Stomach (tissue), 8 donors: ENCODE measurements at regions not wholly inside any gene's neighbourhood (a gene's known extent, or its start where the extent isn't known, plus 50 kb on each side); places are given as distances from the start of the nearest gene placed in this dataset.
"Not testable (repeated sequence)": the region's sequence is repeated elsewhere in the genome, so short reads cannot be mapped to it uniquely, and the experiment has no call there.

Experiments used
- DNase-seq, 2 donors: peaks; one replicate each; pipeline versions ENCODE4 v3.0.0 to v3.0.0-alpha.2; 2013 to 2019
- H3K27ac ChIP-seq, 5 donors: fragments of 200-600 bp in 4 of 5; sonication (generic) in 4 of 5; one replicate each; pipeline ENCODE4 v1.5.1; 2013 to 2019; ENCODE audit warnings: mild to moderate bottlenecking in 1 of 5, moderate library complexity in 1 of 5
- H3K27me3 ChIP-seq, 3 donors: fragments of 200-600 bp; sonication (generic); one replicate each; pipeline ENCODE4 v1.5.1; 2017 to 2019; ENCODE audit warnings: mixed run types in 1 of 3
- H3K36me3 ChIP-seq, 4 donors: fragments of 200-600 bp; sonication (generic); 1 replicate in 3 of 4; 2 replicates in 1 of 4; pipeline ENCODE4 v1.5.1; 2016 to 2019
- H3K4me1 ChIP-seq, 4 donors: fragments of 200-600 bp; sonication (generic); one replicate each; pipeline ENCODE4 v1.5.1; 2016 to 2019
- H3K4me3 ChIP-seq, 4 donors: fragments of 200-600 bp; sonication (generic) in 3 of 4; one replicate each; pipeline ENCODE4 v1.5.1; 2016 to 2019; ENCODE audit warnings: mild to moderate bottlenecking in 1 of 4
- H3K9me3 ChIP-seq, 4 donors: fragments of 200-600 bp; sonication (generic); one replicate each; pipeline ENCODE4 v1.5.1; 2016 to 2019
- CTCF ChIP-seq, 7 experiments: fragments of 450-650 bp in 4 of 7; fragments of 200-600 bp in 3 of 7; sonication (generic) in 3 of 7; IDR thresholded peaks; one replicate each; pipeline ENCODE4 v1.5.1; 2016 to 2019; ENCODE audit warnings: antibody characterized with exemption in 7 of 7, control low read depth in 2 of 7, mild to moderate bottlenecking in 1 of 7
- EP300 ChIP-seq: sonication (generic); formaldehyde crosslinking; IDR thresholded peaks from one replicate; pipeline ENCODE4 v1.6.1; 2017; ENCODE audit warnings: antibody characterized with exemption
- POLR2A ChIP-seq, 4 donors: fragments of 450-650 bp; IDR thresholded peaks; one replicate each; pipeline ENCODE4 v1.6.1; 2016; ENCODE audit warnings: antibody characterized with exemption in 4 of 4, control low read depth in 2 of 4, mild to moderate bottlenecking in 1 of 4, moderate library complexity in 1 of 4
- POLR2AphosphoS5 ChIP-seq, 3 donors: sonication (generic); formaldehyde crosslinking; IDR thresholded peaks; one replicate each; pipeline ENCODE4 v1.6.1; 2016; ENCODE audit warnings: antibody characterized with exemption in 3 of 3
- WGBS, 5 donors: extraction: QIAGEN DNeasy Blood & Tissue Kit in 3 of 5; methylation state at CpG; one replicate each; pipeline versions ENCODE4 v1.1.5 to v1.1.7; 2013 to 2018; 5-methylcytosine and 5-hydroxymethylcytosine counted together
- intact Hi-C: fragments of 100-400 bp; cut with DNase I; formaldehyde crosslinking; loops from one replicate; pipeline ENCODE4 v1.15.1; 2023; ENCODE audit warnings: low total_unique reads
- donor health status: healthy with polysubstance abuse.
- donor health status: Bipolar disorder and iron deficiency.
- donor health status: healthy.

DNA sequence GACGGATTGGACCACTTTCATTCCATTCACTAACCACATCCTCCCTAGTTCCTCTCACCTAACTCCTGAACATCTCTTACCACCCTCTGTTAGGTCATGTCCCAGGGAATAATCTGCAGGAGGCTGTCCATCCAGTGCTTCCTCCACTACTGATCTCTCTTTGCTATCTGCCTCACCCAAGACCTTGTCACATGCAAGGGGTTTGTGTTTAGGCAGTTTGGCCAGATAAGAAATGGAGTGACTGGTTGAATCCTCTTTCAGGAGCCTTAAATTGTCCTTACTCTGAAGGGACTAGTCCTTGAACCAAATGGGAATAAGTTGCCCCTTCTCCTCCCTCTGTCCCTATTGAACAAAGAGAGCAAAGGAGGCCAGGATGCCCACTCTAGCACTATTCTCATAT, 249.2 kb upstream of the BTG1 start:
- Histone ChIP-seq H3K4me1 (peaks cover 0 to 9% (median 0%) of the 10 kb centered on the region in 4 donors), H3K9me3 (peaks cover 0 to 19% (median 14%) of the 10 kb centered on the region in 4 donors), H3K4me3 (no peak overlapping the region), H3K27ac (no peak overlapping the region), H3K27me3 (no peaks in the 10 kb centered on the region), H3K36me3 (no peaks in the 10 kb centered on the region)
- intact Hi-C loops = no loop called here
- WGBS, 5 donors = 89 to 100% (median 95%) methylated on average over 1 of the region's 1 CpG
- no peak for DNase-seq
- TF ChIP-seq CTCF (IDR thresholded peaks at IDR 0.05) (no peak), POLR2A (IDR thresholded peaks at IDR 0.05) (no peak), EP300 (no peak), POLR2AphosphoS5 (IDR thresholded peaks at IDR 0.05) (no peak)

- no peak overlapping the region for H3K4me3 ChIP-seq
- H3K27me3 ChIP-seq = no peaks in the 10 kb centered on the region
- WGBS, 5 donors = 90 to 99% (median 98%) methylated on average over 7 of the region's 7 CpGs
- H3K36me3 ChIP-seq = no peaks in the 10 kb centered on the region
- intact Hi-C loops = no loop called here
- TF ChIP-seq CTCF (IDR thresholded peaks at IDR 0.05) (no peak), POLR2AphosphoS5 (IDR thresholded peaks at IDR 0.05) (no peak), POLR2A (IDR thresholded peaks at IDR 0.05) (no peak), EP300 (no peak)
- H3K27ac ChIP-seq = no peak overlapping the region
- peaks cover 0 to 19% (median 14%) of the 10 kb centered on the region in 4 donors for H3K9me3 ChIP-seq
- no peaks in the 10 kb centered on the region for H3K4me1 ChIP-seq
- no peak for DNase-seq
Observed at GRCh38 chr12:92393504-92393903, 247.9 kb upstream of the BTG1 start.

- H3K36me3 ChIP-seq, DNase-seq, H3K27ac ChIP-seq, intact Hi-C loops, H3K4me1 ChIP-seq, H3K4me3 ChIP-seq, H3K27me3 ChIP-seq: not testable (repeated sequence)
- WGBS, 5 donors = 94 to 100% (median 100%) methylated on average over 1 of the region's 1 CpG
- peaks cover 0 to 19% (median 14%) of the 10 kb centered on the region in 4 donors for H3K9me3 ChIP-seq
Observed at GRCh38 chr12:92391726-92392125, 246.1 kb upstream of the BTG1 start.

GRCh38 chr12:92389466-92389865, 243.8 kb upstream of the BTG1 start:
- intact Hi-C loops = no loop called here
- DNase-seq = no peak
- WGBS, 5 donors = 42 to 63% (median 59%) methylated on average over 3 of the region's 3 CpGs

More at GRCh38 chr12:92389466-92389865, 243.8 kb upstream of the BTG1 start:
- no peaks in the 10 kb centered on the region for H3K27me3 ChIP-seq
- no peaks in the 10 kb centered on the region for H3K36me3 ChIP-seq
- peaks cover 0 to 19% (median 14%) of the 10 kb centered on the region in 4 donors for H3K9me3 ChIP-seq
- H3K27ac ChIP-seq = no peak overlapping the region
- no peaks in the 10 kb centered on the region for H3K4me1 ChIP-seq
- no peak overlapping the region for H3K4me3 ChIP-seq
- TF ChIP-seq EP300 = no peak
- TF ChIP-seq POLR2A (IDR thresholded peaks at IDR 0.05) = no peak
- TF ChIP-seq CTCF (IDR thresholded peaks at IDR 0.05) = no peak
- TF ChIP-seq POLR2AphosphoS5 (IDR thresholded peaks at IDR 0.05) = no peak
